PC-3 (cell line): ENCODE measurements at regions not wholly inside any gene's neighbourhood (a gene's known extent, or its start where the extent isn't known, plus 50 kb on each side); places are given as distances from the start of the nearest gene placed in this dataset.

Experiments used
- CTCF ChIP-seq: fragments of 300-600 bp; sonication (generic); conservative IDR thresholded peaks from 2 replicates; pipeline ENCODE4 v1.5.1; 2017; ENCODE audit warnings: antibody characterized with exemption, low read depth, mild to moderate bottlenecking, low read length
- EZH2 ChIP-seq: fragments of 300-600 bp; sonication (generic); IDR thresholded peaks from one replicate; pipeline ENCODE4 v1.6.1; 2017; ENCODE audit warnings: antibody characterized with exemption, mild to moderate bottlenecking, low read length; ENCODE audit not compliant: unreplicated experiment

DNA sequence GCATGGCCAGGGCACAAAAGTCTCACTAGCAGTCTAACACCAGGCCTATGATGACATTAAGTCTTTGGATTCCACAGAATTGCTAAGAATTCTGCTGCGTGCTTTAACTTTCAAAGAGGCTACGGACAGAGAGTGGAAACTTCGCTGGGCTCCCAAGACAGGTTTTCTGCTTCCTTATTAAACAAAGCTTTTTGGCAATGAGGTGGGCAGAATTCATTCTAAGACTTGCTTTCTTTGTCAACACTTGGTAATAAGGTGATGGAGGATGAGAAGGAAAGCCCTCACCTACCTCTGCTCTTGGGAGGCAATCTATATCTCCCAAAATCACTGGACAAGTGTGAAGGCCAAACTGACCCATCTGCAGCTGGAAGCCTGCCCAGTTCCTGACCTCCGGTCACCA is 231.9 kb downstream of the ATPSCKMT start:
- TF ChIP-seq CTCF: no peak
- TF ChIP-seq EZH2: no peak
